ENCODE measurements at regions not wholly inside any gene's neighbourhood (a gene's known extent, or its start where the extent isn't known, plus 50 kb on each side); places are given as distances from the start of the nearest gene placed in this dataset.

DNA sequence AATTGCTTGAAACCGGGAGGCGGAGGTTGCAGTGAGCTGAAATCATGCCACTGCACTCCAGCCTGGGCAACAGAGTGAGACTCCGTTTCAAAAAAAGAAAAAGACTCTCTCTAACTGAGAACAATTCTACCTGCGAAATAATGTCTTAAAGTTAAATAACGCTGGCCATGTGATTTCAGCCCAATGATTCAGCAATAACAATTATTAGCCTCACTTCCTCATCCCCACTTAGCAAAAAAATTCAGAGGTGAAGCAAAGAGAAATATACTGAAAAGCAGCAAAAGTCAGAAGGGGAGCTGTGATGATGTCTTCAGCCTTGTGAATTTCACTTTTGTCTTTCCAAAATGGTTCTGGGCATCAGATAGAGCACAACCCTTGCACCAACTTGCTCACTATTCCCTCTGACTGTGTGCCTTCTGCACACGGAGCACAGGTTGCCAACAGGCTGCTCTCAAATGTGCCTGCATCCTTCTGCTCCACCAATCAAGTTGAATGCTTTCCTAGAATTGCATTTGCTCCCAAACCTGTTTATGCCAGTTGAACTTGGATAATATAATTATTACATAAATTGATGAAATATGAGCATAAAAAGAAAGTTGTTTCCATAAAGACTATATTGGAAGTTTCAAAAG, 79.8 kb upstream of the IPO9 start:
- no peaks in the 10 kb centered on the region for H3K36me3 Mint-ChIP-seq (ENCODE audit: low read depth)
- Histone ChIP-seq H3K4me2 (no peak overlapping the region), H3K27ac (ENCODE audit: low read depth) (no peak overlapping the region), H2AFZ (no peak overlapping the region), H3K9me2 (ENCODE audit: insufficient read depth) (no peaks in the 10 kb centered on the region), H3K36me3 (ENCODE audit: insufficient read depth) (no peaks in the 10 kb centered on the region), H3F3A (replicated peaks; ENCODE audit: low read depth) (no peaks in the 10 kb centered on the region), H4K20me1 (replicated peaks; ENCODE audit: insufficient read depth) (peaks cover 8% of the 10 kb centered on the region; the same call in 1 of the 2 replicates), H3K4me1 (ENCODE audit: insufficient read depth) (peaks cover 52% of the 10 kb centered on the region), H3K27me3 (ENCODE audit: insufficient read depth) (no peaks in the 10 kb centered on the region), H3K4me3 (no peak overlapping the region), H3K79me2 (replicated peaks; ENCODE audit: insufficient read depth) (peaks cover 39% of the 10 kb centered on the region)
- no peak overlapping the region for H3K4me3 Mint-ChIP-seq
- no peak overlapping the region; the same call in 1 of the 2 replicates for H3K27ac Mint-ChIP-seq
- ATAC-seq: no peak
- TF ChIP-seq JUNB (IDR thresholded peaks at IDR 0.05; ENCODE audit: unreplicated experiment): no peak
- TF ChIP-seq, protein P1, sequence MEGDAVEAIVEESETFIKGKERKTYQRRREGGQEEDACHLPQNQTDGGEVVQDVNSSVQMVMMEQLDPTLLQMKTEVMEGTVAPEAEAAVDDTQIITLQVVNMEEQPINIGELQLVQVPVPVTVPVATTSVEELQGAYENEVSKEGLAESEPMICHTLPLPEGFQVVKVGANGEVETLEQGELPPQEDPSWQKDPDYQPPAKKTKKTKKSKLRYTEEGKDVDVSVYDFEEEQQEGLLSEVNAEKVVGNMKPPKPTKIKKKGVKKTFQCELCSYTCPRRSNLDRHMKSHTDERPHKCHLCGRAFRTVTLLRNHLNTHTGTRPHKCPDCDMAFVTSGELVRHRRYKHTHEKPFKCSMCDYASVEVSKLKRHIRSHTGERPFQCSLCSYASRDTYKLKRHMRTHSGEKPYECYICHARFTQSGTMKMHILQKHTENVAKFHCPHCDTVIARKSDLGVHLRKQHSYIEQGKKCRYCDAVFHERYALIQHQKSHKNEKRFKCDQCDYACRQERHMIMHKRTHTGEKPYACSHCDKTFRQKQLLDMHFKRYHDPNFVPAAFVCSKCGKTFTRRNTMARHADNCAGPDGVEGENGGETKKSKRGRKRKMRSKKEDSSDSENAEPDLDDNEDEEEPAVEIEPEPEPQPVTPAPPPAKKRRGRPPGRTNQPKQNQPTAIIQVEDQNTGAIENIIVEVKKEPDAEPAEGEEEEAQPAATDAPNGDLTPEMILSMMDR (conservative IDR thresholded peaks at IDR 0.05; ENCODE audit: low read depth in 2 of 2): no peak
- no peak for TF ChIP-seq CREB1 (CRISPR knock-in tag; IDR thresholded peaks at IDR 0.05; ENCODE audit: low read depth)
- no peak for TF ChIP-seq ZNF462 (CRISPR knock-in tag; IDR thresholded peaks at IDR 0.05)
- no peak for TF ChIP-seq ETS1 (IDR thresholded peaks at IDR 0.05)
- no peaks in the 10 kb centered on the region for H3K9me3 Mint-ChIP-seq
- DNase-seq (ENCODE audit: low spot score): no peak
- H3K27me3 Mint-ChIP-seq (ENCODE audit: insufficient read depth, low read depth, poor library complexity): peaks cover 3% of the 10 kb centered on the region
- H3K4me1 Mint-ChIP-seq: peaks cover 81% of the 10 kb centered on the region
